Mesenchymal stem cell (in vitro differentiated cells and primary cell): ENCODE measurements at regions not wholly inside any gene's neighbourhood (a gene's known extent, or its start where the extent isn't known, plus 50 kb on each side); places are given as distances from the start of the nearest gene placed in this dataset.

Source experiments
- DNase-seq: peaks from one replicate; pipeline ENCODE4 v3.0.0-alpha.2; 2013
- H2AFZ ChIP-seq: one replicate; pipeline ENCODE4 v1.6.1; 2013; ENCODE audit warnings: low read depth, mild to moderate bottlenecking, control low read depth, inconsistent platforms, low read length, moderate library complexity
- H2AK5ac ChIP-seq: 2 replicates; pipeline ENCODE4 v1.6.1; 2013; ENCODE audit warnings: low read length, moderate library complexity, mild to moderate bottlenecking, inconsistent platforms; ENCODE audit not compliant: severe bottlenecking
- H2BK120ac ChIP-seq: one replicate; pipeline ENCODE4 v1.6.1; 2013; ENCODE audit warnings: low read depth, mild to moderate bottlenecking, inconsistent platforms, low read length, moderate library complexity
- H2BK12ac ChIP-seq, 2 experiments: one replicate each; pipeline ENCODE4 v1.6.1; 2013; ENCODE audit warnings: inconsistent platforms in 2 of 2, low read length in 2 of 2, mild to moderate bottlenecking in 2 of 2, moderate library complexity in 2 of 2, control low read depth in 1 of 2
- H2BK15ac ChIP-seq: one replicate; pipeline ENCODE4 v1.6.1; 2013; ENCODE audit warnings: mild to moderate bottlenecking, low read depth, inconsistent platforms; ENCODE audit not compliant: poor library complexity, severe bottlenecking
- H2BK5ac ChIP-seq: 2 replicates; pipeline ENCODE4 v1.6.1; 2013; ENCODE audit warnings: low read depth, mild to moderate bottlenecking, low read length, control low read depth, inconsistent platforms; ENCODE audit not compliant: poor library complexity, severe bottlenecking
- H3K14ac ChIP-seq, 2 experiments: one replicate each; pipeline ENCODE4 v1.6.1; 2013; ENCODE audit warnings: inconsistent platforms in 2 of 2, low read length in 2 of 2, control low read depth in 1 of 2, mild to moderate bottlenecking in 1 of 2, moderate library complexity in 1 of 2
- H3K18ac ChIP-seq, 2 experiments: one replicate each; pipeline ENCODE4 v1.6.1; 2013; ENCODE audit warnings: inconsistent platforms in 2 of 2, low read length in 2 of 2, control low read depth in 1 of 2, low read depth in 1 of 2, mild to moderate bottlenecking in 1 of 2
- H3K23ac ChIP-seq, 2 experiments: one replicate each; pipeline ENCODE4 v1.6.1; 2013; ENCODE audit warnings: inconsistent platforms in 2 of 2, low read length in 2 of 2, mild to moderate bottlenecking in 2 of 2, moderate library complexity in 2 of 2, control low read depth in 1 of 2
- H3K27ac ChIP-seq: 2 replicates; pipeline ENCODE4 v1.5.1; 2013; ENCODE audit warnings: mild to moderate bottlenecking, moderate library complexity, low read length, control low read depth, inconsistent platforms; ENCODE audit not compliant: poor library complexity, severe bottlenecking
- H3K27me3 ChIP-seq, 2 experiments: 2 replicates each; pipeline versions ENCODE4 v1.6.1 to v1.7.0; 2013; ENCODE audit warnings: low read length in 2 of 2, mild to moderate bottlenecking in 2 of 2, moderate library complexity in 2 of 2, control low read depth in 1 of 2, inconsistent platforms in 1 of 2; ENCODE audit not compliant: control insufficient read depth in 1 of 2, insufficient read depth in 1 of 2
- H3K36me3 ChIP-seq, 2 experiments: 2 replicates each; pipeline versions ENCODE4 v1.6.1 to v1.7.0; 2013; ENCODE audit warnings: low read length in 2 of 2, control low read depth in 1 of 2, inconsistent platforms in 1 of 2, low read depth in 1 of 2, mild to moderate bottlenecking in 1 of 2; ENCODE audit not compliant: insufficient read depth in 2 of 2, control insufficient read depth in 1 of 2
- H3K4ac ChIP-seq, 2 experiments: one replicate each; pipeline ENCODE4 v1.6.1; 2013; ENCODE audit warnings: inconsistent platforms in 2 of 2, low read length in 2 of 2, mild to moderate bottlenecking in 2 of 2, moderate library complexity in 2 of 2, control low read depth in 1 of 2, low read depth in 1 of 2
- H3K4me1 ChIP-seq: 2 replicates; pipeline ENCODE4 v1.6.1; 2013; ENCODE audit warnings: low read depth, low read length, control low read depth; ENCODE audit not compliant: control insufficient read depth, insufficient read depth
- H3K4me2 ChIP-seq: 2 replicates; pipeline ENCODE4 v1.6.1; 2013; ENCODE audit warnings: low read length, mild to moderate bottlenecking, inconsistent platforms; ENCODE audit not compliant: poor library complexity, severe bottlenecking
- H3K4me3 ChIP-seq, 2 experiments: 2 replicates each; pipeline versions ENCODE4 v1.5.1 to v1.7.0; 2013; ENCODE audit warnings: low read length in 2 of 2, mild to moderate bottlenecking in 2 of 2, control low read depth in 1 of 2, low read depth in 1 of 2; ENCODE audit not compliant: insufficient read depth in 1 of 2
- H3K79me1 ChIP-seq: replicated peaks from 2 replicates; pipeline ENCODE4 v1.6.1; 2013; ENCODE audit warnings: mild to moderate bottlenecking, control low read depth, low read length, inconsistent platforms; ENCODE audit not compliant: poor library complexity, severe bottlenecking
- H3K9ac ChIP-seq: 2 replicates; pipeline ENCODE4 v1.7.0; 2013; ENCODE audit warnings: mild to moderate bottlenecking, low read length, moderate library complexity
- H3K9me3 ChIP-seq: 2 replicates; pipeline ENCODE4 v1.7.0; 2013; ENCODE audit warnings: mild to moderate bottlenecking, low read length; ENCODE audit not compliant: control insufficient read depth
- H4K8ac ChIP-seq: one replicate; pipeline ENCODE4 v1.6.1; 2013; ENCODE audit warnings: inconsistent platforms, mild to moderate bottlenecking, low read length, moderate library complexity
- H4K91ac ChIP-seq: one replicate; pipeline ENCODE4 v1.6.1; 2013; ENCODE audit warnings: mild to moderate bottlenecking, low read length, inconsistent platforms
- WGBS: methylation state at CpG from one replicate; pipeline ENCODE4 v1.1.7; 2013; ENCODE audit warnings: mixed read lengths; 5-methylcytosine and 5-hydroxymethylcytosine counted together

GRCh38 chr20:4073852-4074741 is 58.7 kb upstream of the RNF24 start:
- Histone ChIP-seq H3K4me2 (no peak overlapping the region), H3K14ac (no peak overlapping the region), H4K8ac (peak overlapping the region; percentile 4), H3K4me1 (no peaks in the 10 kb centered on the region), H3K27ac (no peak overlapping the region), H3K79me1 (no peaks in the 10 kb centered on the region), H3K4ac (no peak overlapping the region), H3K9me3 (no peaks in the 10 kb centered on the region), H2AK5ac (no peak overlapping the region), H2BK12ac (peak overlapping the region; percentile 29 to 95), H2BK120ac (peak overlapping the region; percentile 61), H3K18ac (peak overlapping the region in 1 of 2 experiments; percentile 45), H3K23ac (no peak overlapping the region), H2AFZ (no peak overlapping the region), H3K4me3 (no peak overlapping the region), H3K27me3 (peaks cover 0 to 12% of the 10 kb centered on the region in 2 experiments), H3K9ac (peak overlapping the region; percentile 10), H2BK5ac (no peak overlapping the region), H3K36me3 (no peaks in the 10 kb centered on the region), H2BK15ac (no peak overlapping the region), H4K91ac (peak overlapping the region; percentile 47)
- 84% methylated on average over 6 of the region's 6 CpGs for WGBS
- no peak for DNase-seq

GRCh38 chr20:4071178-4071693 is 55.9 kb upstream of the RNF24 start:
- no peak overlapping the region for H3K14ac ChIP-seq
- H3K4me1 ChIP-seq = no peaks in the 10 kb centered on the region
- no peaks in the 10 kb centered on the region for H3K9me3 ChIP-seq
- H2AK5ac ChIP-seq = no peak overlapping the region
- H2BK15ac ChIP-seq = peak overlapping the region; percentile 29
- peak overlapping the region; percentile 56 for H2BK120ac ChIP-seq
- WGBS = 94% methylated on average over 5 of the region's 5 CpGs
- no peak overlapping the region for H3K4me3 ChIP-seq
- no peak overlapping the region for H2BK5ac ChIP-seq
- H3K27ac ChIP-seq = no peak overlapping the region
- peak overlapping the region; percentile 20 to 37 for H3K4ac ChIP-seq
- peak overlapping the region; percentile 71 for H3K9ac ChIP-seq
- peak overlapping the region; percentile 77 to 83 for H3K18ac ChIP-seq
- no peaks in the 10 kb centered on the region for H3K36me3 ChIP-seq
- H3K23ac ChIP-seq = no peak overlapping the region
- DNase-seq = no peak
- H4K91ac ChIP-seq = peak overlapping the region; percentile 36
- peaks cover 0 to 12% of the 10 kb centered on the region in 2 experiments for H3K27me3 ChIP-seq
- H2BK12ac ChIP-seq = peak overlapping the region; percentile 87 to 88
- no peak overlapping the region for H2AFZ ChIP-seq
- no peaks in the 10 kb centered on the region for H3K79me1 ChIP-seq
- no peak overlapping the region for H3K4me2 ChIP-seq
- H4K8ac ChIP-seq = peak overlapping the region; percentile 52

- Histone ChIP-seq H3K79me1 (no peaks in the 10 kb centered on the region), H3K9ac (peak overlapping the region; percentile 71), H2BK12ac (peak overlapping the region; percentile 23 to 98), H4K8ac (peak overlapping the region; percentile 52), H3K27me3 (peaks cover 0 to 12% of the 10 kb centered on the region in 2 experiments), H3K9me3 (no peaks in the 10 kb centered on the region), H2BK120ac (peak overlapping the region; percentile 21), H3K18ac (peak overlapping the region; percentile 67 to 77), H2AK5ac (no peak overlapping the region), H3K23ac (no peak overlapping the region), H4K91ac (peak overlapping the region; percentile 74), H3K4me2 (no peak overlapping the region), H2BK15ac (no peak overlapping the region), H3K27ac (no peak overlapping the region), H3K36me3 (no peaks in the 10 kb centered on the region), H2AFZ (no peak overlapping the region), H3K4ac (peak overlapping the region; percentile 19 to 35), H3K14ac (peak overlapping the region in 1 of 2 experiments; percentile 63), H3K4me3 (peak overlapping the region in 1 of 2 experiments; percentile 9), H2BK5ac (no peak overlapping the region), H3K4me1 (no peaks in the 10 kb centered on the region)
- 78% methylated on average over 3 of the region's 3 CpGs for WGBS
- no peak for DNase-seq
Measured at GRCh38 chr20:4070323-4071177, 55.2 kb upstream of the RNF24 start.
